Gastrocnemius medialis (tissue), 4 donors: ENCODE measurements at regions not wholly inside any gene's neighbourhood (a gene's known extent, or its start where the extent isn't known, plus 50 kb on each side); places are given as distances from the start of the nearest gene placed in this dataset.
"Not testable (repeated sequence)": the region's sequence is repeated elsewhere in the genome, so short reads cannot be mapped to it uniquely, and the experiment has no call there.

Experiments used
- POLR2A ChIP-seq, 2 donors: fragments of 450-650 bp; IDR thresholded peaks; one replicate each; pipeline ENCODE4 v1.6.1; 2017; ENCODE audit warnings: antibody characterized with exemption in 2 of 2, mild to moderate bottlenecking in 2 of 2, moderate library complexity in 2 of 2
- TF ChIP-seq, protein P1 (sequence below), 5 experiments: fragments of 450-650 bp in 3 of 5; fragments of 200-600 bp in 2 of 5; sonication (generic) in 2 of 5; IDR thresholded peaks in 4 of 5; conservative IDR thresholded peaks in 1 of 5; 1 replicate in 4 of 5; 2 replicates in 1 of 5; pipeline ENCODE4 v1.5.1; 2016 to 2019; ENCODE audit warnings: antibody characterized with exemption in 5 of 5, mild to moderate bottlenecking in 3 of 5, moderate library complexity in 3 of 5

GRCh38 chrX:16360056-16360455 lies 192.8 kb downstream of the MAGEB17 start:
- TF ChIP-seq, protein P1, sequence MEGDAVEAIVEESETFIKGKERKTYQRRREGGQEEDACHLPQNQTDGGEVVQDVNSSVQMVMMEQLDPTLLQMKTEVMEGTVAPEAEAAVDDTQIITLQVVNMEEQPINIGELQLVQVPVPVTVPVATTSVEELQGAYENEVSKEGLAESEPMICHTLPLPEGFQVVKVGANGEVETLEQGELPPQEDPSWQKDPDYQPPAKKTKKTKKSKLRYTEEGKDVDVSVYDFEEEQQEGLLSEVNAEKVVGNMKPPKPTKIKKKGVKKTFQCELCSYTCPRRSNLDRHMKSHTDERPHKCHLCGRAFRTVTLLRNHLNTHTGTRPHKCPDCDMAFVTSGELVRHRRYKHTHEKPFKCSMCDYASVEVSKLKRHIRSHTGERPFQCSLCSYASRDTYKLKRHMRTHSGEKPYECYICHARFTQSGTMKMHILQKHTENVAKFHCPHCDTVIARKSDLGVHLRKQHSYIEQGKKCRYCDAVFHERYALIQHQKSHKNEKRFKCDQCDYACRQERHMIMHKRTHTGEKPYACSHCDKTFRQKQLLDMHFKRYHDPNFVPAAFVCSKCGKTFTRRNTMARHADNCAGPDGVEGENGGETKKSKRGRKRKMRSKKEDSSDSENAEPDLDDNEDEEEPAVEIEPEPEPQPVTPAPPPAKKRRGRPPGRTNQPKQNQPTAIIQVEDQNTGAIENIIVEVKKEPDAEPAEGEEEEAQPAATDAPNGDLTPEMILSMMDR (IDR thresholded peaks at IDR 0.05 in 4 of 5, conservative IDR thresholded peaks at IDR 0.05 in 1 of 5) = not testable (repeated sequence)
- not testable (repeated sequence) for TF ChIP-seq POLR2A (IDR thresholded peaks at IDR 0.05)
